K562 (cell line): ENCODE measurements at regions not wholly inside any gene's neighbourhood (a gene's known extent, or its start where the extent isn't known, plus 50 kb on each side); places are given as distances from the start of the nearest gene placed in this dataset.

ENCODE experiments used
- ATAC-seq: fragments of 200-7000 bp; cut with Tn5 transposase; 3 replicates; pipeline ENCODE4 v1.9.1; 2020; ENCODE audit warnings: moderate library complexity
- BruUV-seq: library from RNA; stranded (reverse); fragments of 400-500 nt; replicated peaks from 2 replicates; lab custom pipeline; 2021; lab: Mats Ljungman, UMichigan
- CTCF ChIA-PET: fragments of 300-600 bp; formaldehyde crosslinking; extraction: SDS; loops from one replicate; lab custom pipeline; 2021; ENCODE audit warnings: low intra/inter-chr PET ratio; lab: Yijun Ruan, JAX
- POLR2A ChIA-PET: fragments of 300-600, 350-650 bp; sonication (Branson Sonifier 250); formaldehyde crosslinking; extraction: SDS; loops from one replicate; lab custom pipeline; 2021; ENCODE audit warnings: antibody characterized with exemption, inconsistent platforms; lab: Yijun Ruan, JAX
- DNase-seq, 4 experiments: peaks; one replicate each; pipeline versions ENCODE4 v3.0.0 to v3.0.0-alpha.2; 2011 to 2018; ENCODE audit warnings: low spot score in 3 of 4, mixed read lengths in 3 of 4; ENCODE audit errors: extremely low read depth in 1 of 4
- FAIRE-seq: peaks from 2 replicates; lab custom pipeline; 2011; peaks lifted over from hg19 to GRCh38; lab: Jason Lieb, UNC
- H2AFZ ChIP-seq: 2 replicates; pipeline ENCODE4 v1.6.0; 2011; ENCODE audit warnings: low read depth, low read length, control low read depth, inconsistent platforms
- H3K27ac ChIP-seq: fragments of 200-600 bp; 3 replicates; pipeline ENCODE4 v1.8.0; 2011; ENCODE audit warnings: low read depth, mild to moderate bottlenecking, control low read depth, inconsistent platforms, low read length, moderate library complexity, mixed read lengths; ENCODE audit errors: extremely low read depth
- H3K27me3 ChIP-seq, 2 experiments: fragments of 300-600 bp in 1 of 2; 2 replicates in 1 of 2; 3 replicates in 1 of 2; pipeline versions ENCODE4 v1.6.0 to v1.8.0; 2011; ENCODE audit warnings: inconsistent platforms in 2 of 2, low read length in 2 of 2, mild to moderate bottlenecking in 1 of 2, mixed read lengths in 1 of 2, moderate library complexity in 1 of 2; ENCODE audit not compliant: control insufficient read depth in 2 of 2, insufficient read depth in 2 of 2
- H3K36me3 ChIP-seq: fragments of 300-600 bp; 3 replicates; pipeline ENCODE4 v1.8.0; 2011; ENCODE audit warnings: mild to moderate bottlenecking, low read length, inconsistent platforms; ENCODE audit not compliant: control insufficient read depth, insufficient read depth
- H3K4me1 ChIP-seq, 2 experiments: fragments of 200-600 bp in 1 of 2; replicated peaks in 1 of 2; 2 replicates in 1 of 2; 3 replicates in 1 of 2; pipeline versions ENCODE4 v1.5.1 to v1.8.0; 2011; ENCODE audit warnings: inconsistent platforms in 2 of 2, low read length in 2 of 2, mild to moderate bottlenecking in 1 of 2, mixed read lengths in 1 of 2, moderate library complexity in 1 of 2; ENCODE audit not compliant: control insufficient read depth in 2 of 2, insufficient read depth in 2 of 2
- H3K4me2 ChIP-seq: 2 replicates; pipeline ENCODE4 v1.6.1; 2011; ENCODE audit warnings: low read length, control low read depth, inconsistent platforms, mixed read lengths; ENCODE audit not compliant: insufficient read depth
- H3K4me3 ChIP-seq: fragments of 200-600 bp; sonication (generic), shearing (Covaris generic); 2 replicates; pipeline ENCODE4 v1.5.1; 2016; ENCODE audit warnings: control low read depth, inconsistent platforms
- H3K79me2 ChIP-seq: fragments of 200-600 bp; 3 replicates; pipeline ENCODE4 v1.8.0; 2011; ENCODE audit warnings: low read length, inconsistent platforms; ENCODE audit not compliant: control insufficient read depth, insufficient read depth
- H3K9ac ChIP-seq, 2 experiments: 2 replicates each; pipeline versions ENCODE4 v1.6.0 to v1.6.1; 2011; ENCODE audit warnings: low read depth in 2 of 2, low read length in 2 of 2, control low read depth in 1 of 2, inconsistent platforms in 1 of 2, mild to moderate bottlenecking in 1 of 2, mixed read lengths in 1 of 2; ENCODE audit not compliant: insufficient read depth in 1 of 2
- H3K9me1 ChIP-seq: one replicate; pipeline ENCODE4 v1.6.0; 2011; ENCODE audit warnings: inconsistent platforms, mild to moderate bottlenecking, low read length, moderate library complexity; ENCODE audit not compliant: control insufficient read depth, insufficient read depth
- H3K9me3 ChIP-seq: replicated peaks from 2 replicates; pipeline ENCODE4 v1.5.1; 2011; ENCODE audit warnings: low read depth, low read length, inconsistent platforms; ENCODE audit not compliant: control insufficient read depth, insufficient read depth
- H4K20me1 ChIP-seq: replicated peaks from 2 replicates; pipeline ENCODE4 v1.6.1; 2011; ENCODE audit warnings: low read length, inconsistent platforms, mixed read lengths; ENCODE audit not compliant: control insufficient read depth, insufficient read depth
- ELF4 ChIP-seq: fragments of 450-650 bp; formaldehyde crosslinking; IDR thresholded peaks from 2 replicates; pipeline ENCODE4 v1.4.0; 2022; ENCODE audit warnings: missing genetic modification characterization
- IRF1 ChIP-seq: sonication (generic); formaldehyde crosslinking; IDR thresholded peaks from 2 replicates; pipeline ENCODE4 v1.8.0; 2022; ENCODE audit warnings: missing genetic modification reagents, mild to moderate bottlenecking, borderline replicate concordance
- MLX ChIP-seq, 2 experiments: fragments of 450-650 bp in 1 of 2; sonication (generic) in 1 of 2; formaldehyde crosslinking; conservative IDR thresholded peaks; 2 replicates each; pipeline versions ENCODE4 v1.4.0 to v1.8.1; 2020 to 2022; ENCODE audit warnings: mild to moderate bottlenecking in 1 of 2, missing genetic modification reagents in 1 of 2
- SRF ChIP-seq, 2 experiments: fragments of 250-450, 450-650 bp in 1 of 2; sonication (Bioruptor Pico) in 1 of 2; sonication (generic) in 1 of 2; formaldehyde crosslinking; IDR thresholded peaks; 2 replicates each; pipeline versions ENCODE4 v1.5.0 to v1.5.1; 2020 to 2022; ENCODE audit warnings: mild to moderate bottlenecking in 1 of 2, missing genetic modification reagents in 1 of 2
- SRSF3 ChIP-seq: fragments of 200-400 bp; formaldehyde crosslinking; IDR thresholded peaks from 2 replicates; pipeline ENCODE4 v1.6.1; 2016; ENCODE audit warnings: mild to moderate bottlenecking, low read length, moderate library complexity; ENCODE audit not compliant: insufficient read depth
- TAF1 ChIP-seq: IDR thresholded peaks from 2 replicates; pipeline ENCODE4 v1.6.1; 2011; ENCODE audit warnings: mild to moderate bottlenecking, low read length, moderate library complexity; ENCODE audit not compliant: insufficient read depth, control insufficient read depth, severe bottlenecking; ENCODE audit errors: extremely low read depth
- TEAD1 ChIP-seq, 2 experiments: fragments of 450-650 bp in 1 of 2; sonication (generic) in 1 of 2; formaldehyde crosslinking; IDR thresholded peaks; 2 replicates each; pipeline versions ENCODE4 v1.4.0 to v1.8.0; 2020 to 2022; ENCODE audit warnings: mild to moderate bottlenecking in 2 of 2, missing genetic modification reagents in 1 of 2
- ZNF41 ChIP-seq: fragments of 250-450 bp; sonication (Bioruptor Pico); conservative IDR thresholded peaks from 2 replicates; pipeline ENCODE4 v1.4.0; 2020; ENCODE audit warnings: mild to moderate bottlenecking
- WGBS: fragments of 100-300 bp; shearing (Covaris generic); methylation state at CpG from one replicate; pipeline ENCODE4 v1.1.6; 2016; ENCODE audit warnings: low coverage, mixed read lengths; ENCODE audit not compliant: insufficient coverage; ENCODE audit errors: missing lambda C conversion rate; 5-methylcytosine and 5-hydroxymethylcytosine counted together
- in situ Hi-C: fragments of 300-500 bp; cut with MboI; formaldehyde crosslinking; loops from 4 replicates; pipeline ENCODE4 v1.15.0; 2018; ENCODE audit warnings: inconsistent platforms, mixed read lengths
- intact Hi-C: fragments of 100-400 bp; cut with micrococcal nuclease; formaldehyde crosslinking; loops from 2 replicates; pipeline ENCODE4 v1.14.2; 2022
- TF ChIP-seq, protein P1 (sequence below): fragments of 450-650 bp; IDR thresholded peaks from one replicate; pipeline ENCODE4 v1.6.1; 2018; ENCODE audit warnings: mild to moderate bottlenecking, moderate library complexity; ENCODE audit not compliant: partially characterized antibody
- TF ChIP-seq, protein P2 (sequence below): fragments of 250-450 bp; sonication (Bioruptor Pico); IDR thresholded peaks from 2 replicates; pipeline ENCODE4 v1.4.0; 2020; ENCODE audit warnings: mild to moderate bottlenecking, moderate library complexity
- TF ChIP-seq, protein P3 (sequence below), 2 experiments: fragments of 150-350 bp in 1 of 2; IDR thresholded peaks; 2 replicates each; pipeline ENCODE4 v1.6.1; 2012 to 2016; ENCODE audit warnings: low read depth in 2 of 2, low read length in 2 of 2, mild to moderate bottlenecking in 1 of 2, moderate library complexity in 1 of 2

DNA sequence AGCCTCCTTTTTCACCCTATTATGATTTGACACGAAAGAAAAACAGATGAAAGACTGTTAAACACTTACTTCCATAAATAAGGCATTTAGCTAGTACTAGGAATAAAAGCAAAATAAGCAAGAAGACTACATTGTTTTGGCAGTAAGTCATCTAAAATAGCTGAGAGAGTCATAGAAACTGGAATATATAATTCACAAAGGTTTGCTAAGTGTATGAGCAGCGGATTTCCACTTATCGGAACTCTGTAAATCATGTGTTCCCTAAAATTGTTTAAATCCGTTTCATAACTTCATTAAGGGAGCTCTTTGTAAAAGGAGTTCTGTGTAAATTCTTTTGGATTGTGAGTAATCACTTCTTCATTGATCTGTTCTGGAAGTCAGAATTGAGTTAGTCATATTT is 202.5 kb upstream of the CBLB start:
- H3K27ac ChIP-seq = no peak overlapping the region
- in situ Hi-C loops (no loop called here), intact Hi-C loops (no loop called here)
- no peaks in the 10 kb centered on the region for H3K4me1 ChIP-seq
- no peak overlapping the region for H2AFZ ChIP-seq
- no peak overlapping the region for H3K4me3 ChIP-seq
- no peak for DNase-seq
- no TSS peak for BruUV-seq
- no peak for ATAC-seq
- H3K36me3 ChIP-seq = no peaks in the 10 kb centered on the region
- H3K79me2 ChIP-seq = no peaks in the 10 kb centered on the region
- CTCF ChIA-PET = no interaction called here
- H3K27me3 ChIP-seq = no peaks in the 10 kb centered on the region
- H3K9me3 ChIP-seq = no peaks in the 10 kb centered on the region
- POLR2A ChIA-PET = no interaction called here
- no peak overlapping the region for H3K9ac ChIP-seq
- H4K20me1 ChIP-seq = no peaks in the 10 kb centered on the region
- H3K9me1 ChIP-seq = no peaks in the 10 kb centered on the region
- WGBS = 43% methylated on average over 4 of the region's 4 CpGs
- no peak for FAIRE-seq
- H3K4me2 ChIP-seq = no peak overlapping the region
- TF ChIP-seq ELF4 (CRISPR knock-in tag) (no peak), SRSF3 (no peak), TEAD1 (CRISPR knock-in tag; IDR thresholded peaks at IDR 0.05) (no peak), ZNF41 (no peak), SRF (CRISPR knock-in tag; IDR thresholded peaks at IDR 0.05) (no peak), TAF1 (no peak), IRF1 (CRISPR knock-in tag) (no peak), MLX (CRISPR knock-in tag; conservative IDR thresholded peaks at IDR 0.05) (no peak)
- TF ChIP-seq, protein P1, sequence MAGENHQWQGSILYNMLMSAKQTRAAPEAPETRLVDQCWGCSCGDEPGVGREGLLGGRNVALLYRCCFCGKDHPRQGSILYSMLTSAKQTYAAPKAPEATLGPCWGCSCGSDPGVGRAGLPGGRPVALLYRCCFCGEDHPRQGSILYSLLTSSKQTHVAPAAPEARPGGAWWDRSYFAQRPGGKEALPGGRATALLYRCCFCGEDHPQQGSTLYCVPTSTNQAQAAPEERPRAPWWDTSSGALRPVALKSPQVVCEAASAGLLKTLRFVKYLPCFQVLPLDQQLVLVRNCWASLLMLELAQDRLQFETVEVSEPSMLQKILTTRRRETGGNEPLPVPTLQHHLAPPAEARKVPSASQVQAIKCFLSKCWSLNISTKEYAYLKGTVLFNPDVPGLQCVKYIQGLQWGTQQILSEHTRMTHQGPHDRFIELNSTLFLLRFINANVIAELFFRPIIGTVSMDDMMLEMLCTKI = no peak
- TF ChIP-seq, protein P2, sequence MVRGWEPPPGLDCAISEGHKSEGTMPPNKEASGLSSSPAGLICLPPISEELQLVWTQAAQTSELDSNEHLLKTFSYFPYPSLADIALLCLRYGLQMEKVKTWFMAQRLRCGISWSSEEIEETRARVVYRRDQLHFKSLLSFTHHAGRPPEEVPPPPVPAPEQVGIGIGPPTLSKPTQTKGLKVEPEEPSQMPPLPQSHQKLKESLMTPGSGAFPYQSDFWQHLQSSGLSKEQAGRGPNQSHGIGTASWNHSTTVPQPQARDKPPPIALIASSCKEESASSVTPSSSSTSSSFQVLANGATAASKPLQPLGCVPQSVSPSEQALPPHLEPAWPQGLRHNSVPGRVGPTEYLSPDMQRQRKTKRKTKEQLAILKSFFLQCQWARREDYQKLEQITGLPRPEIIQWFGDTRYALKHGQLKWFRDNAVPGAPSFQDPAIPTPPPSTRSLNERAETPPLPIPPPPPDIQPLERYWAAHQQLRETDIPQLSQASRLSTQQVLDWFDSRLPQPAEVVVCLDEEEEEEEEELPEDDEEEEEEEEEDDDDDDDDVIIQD = no peak
- TF ChIP-seq, protein P3, sequence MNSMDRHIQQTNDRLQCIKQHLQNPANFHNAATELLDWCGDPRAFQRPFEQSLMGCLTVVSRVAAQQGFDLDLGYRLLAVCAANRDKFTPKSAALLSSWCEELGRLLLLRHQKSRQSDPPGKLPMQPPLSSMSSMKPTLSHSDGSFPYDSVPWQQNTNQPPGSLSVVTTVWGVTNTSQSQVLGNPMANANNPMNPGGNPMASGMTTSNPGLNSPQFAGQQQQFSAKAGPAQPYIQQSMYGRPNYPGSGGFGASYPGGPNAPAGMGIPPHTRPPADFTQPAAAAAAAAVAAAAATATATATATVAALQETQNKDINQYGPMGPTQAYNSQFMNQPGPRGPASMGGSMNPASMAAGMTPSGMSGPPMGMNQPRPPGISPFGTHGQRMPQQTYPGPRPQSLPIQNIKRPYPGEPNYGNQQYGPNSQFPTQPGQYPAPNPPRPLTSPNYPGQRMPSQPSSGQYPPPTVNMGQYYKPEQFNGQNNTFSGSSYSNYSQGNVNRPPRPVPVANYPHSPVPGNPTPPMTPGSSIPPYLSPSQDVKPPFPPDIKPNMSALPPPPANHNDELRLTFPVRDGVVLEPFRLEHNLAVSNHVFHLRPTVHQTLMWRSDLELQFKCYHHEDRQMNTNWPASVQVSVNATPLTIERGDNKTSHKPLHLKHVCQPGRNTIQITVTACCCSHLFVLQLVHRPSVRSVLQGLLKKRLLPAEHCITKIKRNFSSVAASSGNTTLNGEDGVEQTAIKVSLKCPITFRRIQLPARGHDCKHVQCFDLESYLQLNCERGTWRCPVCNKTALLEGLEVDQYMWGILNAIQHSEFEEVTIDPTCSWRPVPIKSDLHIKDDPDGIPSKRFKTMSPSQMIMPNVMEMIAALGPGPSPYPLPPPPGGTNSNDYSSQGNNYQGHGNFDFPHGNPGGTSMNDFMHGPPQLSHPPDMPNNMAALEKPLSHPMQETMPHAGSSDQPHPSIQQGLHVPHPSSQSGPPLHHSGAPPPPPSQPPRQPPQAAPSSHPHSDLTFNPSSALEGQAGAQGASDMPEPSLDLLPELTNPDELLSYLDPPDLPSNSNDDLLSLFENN (IDR thresholded peaks at IDR 0.05; ENCODE audit: low read depth in 2 of 2, low read length in 2 of 2) = no peak
